M059J (cell line): ENCODE measurements at regions not wholly inside any gene's neighbourhood (a gene's known extent, or its start where the extent isn't known, plus 50 kb on each side); places are given as distances from the start of the nearest gene placed in this dataset.
"Not testable (repeated sequence)": the region's sequence is repeated elsewhere in the genome, so short reads cannot be mapped to it uniquely, and the experiment has no call there.

Source experiments
- DNase-seq: peaks from one replicate; pipeline ENCODE4 v3.0.0-alpha.2; 2012; ENCODE audit warnings: low read depth

- DNase-seq, result no peak
Observed at GRCh38 chr7:65800890-65801341, 72.0 kb upstream of the VKORC1L1 start.

- peak; percentile 59 for DNase-seq
Observed at GRCh38 chr7:65804887-65805286, 68.0 kb upstream of the VKORC1L1 start.

- not testable (repeated sequence) for DNase-seq
Observed at GRCh38 chr7:65807067-65807466, 65.8 kb upstream of the VKORC1L1 start.

- no peak for DNase-seq
Observed at GRCh38 chr7:65809259-65809981, 63.5 kb upstream of the VKORC1L1 start.

GRCh38 chr7:65809982-65810288 is 62.9 kb upstream of the VKORC1L1 start:
- DNase-seq, result no peak

- DNase-seq, result peak; percentile 22
Observed at GRCh38 chr7:65812281-65812680, 60.6 kb upstream of the VKORC1L1 start.

DNA sequence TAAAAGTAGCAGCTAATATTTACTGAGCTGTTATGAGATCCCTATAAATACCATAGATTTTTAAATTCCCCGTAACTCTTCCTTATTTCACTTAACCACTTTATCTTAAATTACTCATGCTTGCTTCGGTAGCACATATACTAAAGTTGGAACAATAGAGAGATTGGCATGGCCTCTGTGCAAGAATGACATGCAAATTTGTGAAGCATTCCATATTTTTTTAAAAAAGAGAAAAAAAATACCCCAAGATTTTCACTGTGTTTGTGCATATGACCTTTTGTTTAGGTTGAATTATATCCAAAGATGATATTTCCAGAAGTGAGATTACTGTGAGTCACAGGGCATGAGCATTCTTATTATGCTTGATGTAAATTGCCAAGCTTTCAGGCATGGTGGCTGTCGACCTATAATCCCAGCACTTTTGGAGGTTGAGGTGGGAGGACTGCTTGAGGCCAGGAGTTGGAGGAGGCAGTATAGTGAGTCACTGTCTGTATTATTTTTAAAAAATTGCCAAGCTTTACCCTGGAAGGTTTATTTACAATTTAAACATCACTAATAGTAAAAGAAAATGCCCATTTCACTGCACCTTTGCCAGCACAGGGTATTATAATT is 58.2 kb upstream of the VKORC1L1 start:
- DNase-seq, result peak; percentile 47

GRCh38 chr7:65820287-65820950 is 52.5 kb upstream of the VKORC1L1 start:
- DNase-seq, result no peak
